22Rv1 (cell line): ENCODE measurements at regions not wholly inside any gene's neighbourhood (a gene's known extent, or its start where the extent isn't known, plus 50 kb on each side); places are given as distances from the start of the nearest gene placed in this dataset.

ENCODE experiments used
- ZFX ChIP-seq: fragments of 450-650 bp; IDR thresholded peaks from 2 replicates; pipeline ENCODE4 v1.6.1; 2017; ENCODE audit warnings: antibody characterized with exemption, borderline replicate concordance
- TF ChIP-seq, protein P1 (sequence below): fragments of 450-650 bp; IDR thresholded peaks from 2 replicates; pipeline ENCODE4 v1.5.1; 2017; ENCODE audit warnings: mild to moderate bottlenecking

DNA sequence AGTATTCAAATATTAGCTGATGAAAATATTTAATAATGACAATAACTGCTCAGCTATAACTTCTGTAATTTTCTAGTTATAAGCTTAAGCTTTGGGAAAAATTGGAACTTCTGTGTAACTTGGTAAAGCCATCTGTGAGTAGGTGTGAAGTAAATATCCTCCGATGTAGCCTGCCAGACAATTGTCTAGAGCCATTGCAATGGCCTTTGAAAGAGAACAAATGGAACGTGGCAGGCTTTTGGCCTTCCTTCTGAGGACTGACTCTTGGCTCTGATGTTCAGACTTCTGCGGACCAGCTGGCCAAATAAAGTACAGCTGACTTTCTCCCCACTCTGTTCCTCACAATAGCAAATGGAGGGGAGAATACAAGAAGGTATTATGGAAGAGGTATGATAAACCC, 203.4 kb upstream of the NMUR2 start:
- TF ChIP-seq, protein P1, sequence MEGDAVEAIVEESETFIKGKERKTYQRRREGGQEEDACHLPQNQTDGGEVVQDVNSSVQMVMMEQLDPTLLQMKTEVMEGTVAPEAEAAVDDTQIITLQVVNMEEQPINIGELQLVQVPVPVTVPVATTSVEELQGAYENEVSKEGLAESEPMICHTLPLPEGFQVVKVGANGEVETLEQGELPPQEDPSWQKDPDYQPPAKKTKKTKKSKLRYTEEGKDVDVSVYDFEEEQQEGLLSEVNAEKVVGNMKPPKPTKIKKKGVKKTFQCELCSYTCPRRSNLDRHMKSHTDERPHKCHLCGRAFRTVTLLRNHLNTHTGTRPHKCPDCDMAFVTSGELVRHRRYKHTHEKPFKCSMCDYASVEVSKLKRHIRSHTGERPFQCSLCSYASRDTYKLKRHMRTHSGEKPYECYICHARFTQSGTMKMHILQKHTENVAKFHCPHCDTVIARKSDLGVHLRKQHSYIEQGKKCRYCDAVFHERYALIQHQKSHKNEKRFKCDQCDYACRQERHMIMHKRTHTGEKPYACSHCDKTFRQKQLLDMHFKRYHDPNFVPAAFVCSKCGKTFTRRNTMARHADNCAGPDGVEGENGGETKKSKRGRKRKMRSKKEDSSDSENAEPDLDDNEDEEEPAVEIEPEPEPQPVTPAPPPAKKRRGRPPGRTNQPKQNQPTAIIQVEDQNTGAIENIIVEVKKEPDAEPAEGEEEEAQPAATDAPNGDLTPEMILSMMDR = no peak
- TF ChIP-seq ZFX = no peak
